Kidney epithelial cell (primary cell): ENCODE measurements at regions not wholly inside any gene's neighbourhood (a gene's known extent, or its start where the extent isn't known, plus 50 kb on each side); places are given as distances from the start of the nearest gene placed in this dataset.

Experiments used
- DNase-seq: peaks from one replicate; pipeline ENCODE4 v3.0.0-alpha.2; 2010; ENCODE audit warnings: low read depth
- H3K27me3 ChIP-seq: 2 replicates; pipeline ENCODE4 v1.6.0; 2011; ENCODE audit warnings: low read length; ENCODE audit not compliant: control insufficient read depth, insufficient read depth
- H3K36me3 ChIP-seq: 2 replicates; pipeline ENCODE4 v1.5.1; 2011; ENCODE audit warnings: low read length; ENCODE audit not compliant: control insufficient read depth, insufficient read depth
- H3K4me3 ChIP-seq: 2 replicates; pipeline ENCODE4 v1.5.1; 2011; ENCODE audit warnings: low read depth, mild to moderate bottlenecking, control low read depth, low read length
- TF ChIP-seq, protein P1 (sequence below): IDR thresholded peaks from 2 replicates; pipeline ENCODE4 v1.5.1; 2011; ENCODE audit warnings: mild to moderate bottlenecking, moderate library complexity, low read length, control low read depth, inconsistent platforms; ENCODE audit not compliant: insufficient read depth, poor library complexity, severe bottlenecking

DNA sequence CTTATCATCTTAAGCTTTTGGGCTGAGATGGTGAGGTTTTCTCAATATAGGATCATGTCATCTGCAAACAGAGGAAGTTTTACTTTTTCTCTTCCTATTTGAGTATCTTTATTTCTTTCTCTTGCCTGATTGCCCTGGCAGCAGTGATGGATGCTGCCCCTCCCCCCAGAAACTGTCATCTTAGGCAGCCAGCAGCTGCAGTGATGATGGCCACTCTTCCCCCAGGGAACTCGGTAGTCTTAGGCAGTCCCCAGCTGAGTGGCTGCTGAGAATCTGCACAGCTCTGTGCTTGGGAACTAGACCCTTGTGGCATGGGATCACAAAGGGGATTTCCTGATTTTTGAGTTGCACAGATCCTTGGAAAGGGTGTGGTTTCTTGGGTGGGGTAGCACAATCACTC, 791.1 kb upstream of the ALCAM start:
- Histone ChIP-seq H3K4me3 (no peak overlapping the region), H3K36me3 (no peaks in the 10 kb centered on the region), H3K27me3 (no peaks in the 10 kb centered on the region)
- DNase-seq = no peak
- TF ChIP-seq, protein P1, sequence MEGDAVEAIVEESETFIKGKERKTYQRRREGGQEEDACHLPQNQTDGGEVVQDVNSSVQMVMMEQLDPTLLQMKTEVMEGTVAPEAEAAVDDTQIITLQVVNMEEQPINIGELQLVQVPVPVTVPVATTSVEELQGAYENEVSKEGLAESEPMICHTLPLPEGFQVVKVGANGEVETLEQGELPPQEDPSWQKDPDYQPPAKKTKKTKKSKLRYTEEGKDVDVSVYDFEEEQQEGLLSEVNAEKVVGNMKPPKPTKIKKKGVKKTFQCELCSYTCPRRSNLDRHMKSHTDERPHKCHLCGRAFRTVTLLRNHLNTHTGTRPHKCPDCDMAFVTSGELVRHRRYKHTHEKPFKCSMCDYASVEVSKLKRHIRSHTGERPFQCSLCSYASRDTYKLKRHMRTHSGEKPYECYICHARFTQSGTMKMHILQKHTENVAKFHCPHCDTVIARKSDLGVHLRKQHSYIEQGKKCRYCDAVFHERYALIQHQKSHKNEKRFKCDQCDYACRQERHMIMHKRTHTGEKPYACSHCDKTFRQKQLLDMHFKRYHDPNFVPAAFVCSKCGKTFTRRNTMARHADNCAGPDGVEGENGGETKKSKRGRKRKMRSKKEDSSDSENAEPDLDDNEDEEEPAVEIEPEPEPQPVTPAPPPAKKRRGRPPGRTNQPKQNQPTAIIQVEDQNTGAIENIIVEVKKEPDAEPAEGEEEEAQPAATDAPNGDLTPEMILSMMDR = no peak

DNA sequence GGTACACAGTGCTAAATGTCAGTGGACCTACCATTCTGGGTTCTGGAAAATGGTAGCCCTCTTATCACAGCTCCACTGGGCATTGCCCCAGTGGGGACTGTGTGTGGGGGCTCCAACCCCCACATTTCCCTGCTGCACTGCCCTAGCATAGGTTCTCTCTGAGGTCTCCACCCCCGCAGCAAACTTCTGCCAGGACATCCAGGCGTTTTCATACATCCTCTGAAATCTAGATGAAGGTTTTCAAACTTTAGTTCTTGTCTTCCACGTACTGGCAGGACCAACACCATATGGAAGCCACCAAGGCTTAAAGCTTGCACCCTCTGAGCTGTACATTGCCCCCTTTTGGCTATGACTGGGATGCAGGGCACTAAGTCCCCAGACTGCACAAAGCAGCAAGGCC, 788.2 kb upstream of the ALCAM start:
- no peak overlapping the region for H3K4me3 ChIP-seq
- TF ChIP-seq, protein P1 = no peak
- no peaks in the 10 kb centered on the region for H3K36me3 ChIP-seq
- no peak for DNase-seq
- H3K27me3 ChIP-seq = no peaks in the 10 kb centered on the region

DNA sequence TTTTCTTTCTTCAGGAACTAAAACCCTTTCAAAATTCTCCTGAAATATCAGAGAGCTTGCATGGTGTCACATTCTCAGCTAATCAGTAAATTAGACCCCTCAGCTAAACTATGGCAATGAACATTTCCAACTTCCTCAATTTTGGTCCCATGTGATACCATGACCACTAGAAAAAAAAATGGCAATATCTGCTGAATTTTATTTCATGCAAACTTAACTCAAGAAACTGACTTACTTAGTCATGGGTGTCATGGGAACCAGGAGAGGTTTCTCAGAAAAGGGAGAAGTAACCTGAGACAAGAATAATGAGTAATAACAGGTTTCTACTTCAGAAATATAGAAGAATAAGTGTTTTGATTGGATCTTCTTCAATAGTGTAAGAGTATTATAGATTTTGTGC, 784.6 kb upstream of the ALCAM start:
- H3K36me3 ChIP-seq = no peaks in the 10 kb centered on the region
- no peak overlapping the region for H3K4me3 ChIP-seq
- no peaks in the 10 kb centered on the region for H3K27me3 ChIP-seq
- TF ChIP-seq, protein P1 = no peak
- no peak for DNase-seq

DNA sequence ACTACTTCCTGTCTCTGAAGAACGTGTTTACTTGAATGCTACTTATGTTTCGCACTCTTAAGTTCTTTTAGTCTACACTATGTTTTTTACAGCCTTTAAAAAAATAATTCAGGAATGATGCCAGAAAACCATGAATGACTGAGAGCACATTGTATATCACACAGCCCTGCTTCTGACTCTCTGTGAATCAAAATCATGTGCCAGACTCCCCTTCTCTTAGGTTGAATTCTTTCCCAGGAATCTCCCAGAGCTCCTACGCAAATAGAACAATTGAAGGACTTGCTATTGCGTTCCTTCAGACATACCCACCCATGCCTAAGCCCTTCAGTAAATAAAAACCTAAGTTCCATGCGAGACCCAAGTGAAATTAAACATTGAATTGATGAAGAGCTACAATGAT, 782.0 kb upstream of the ALCAM start:
- Histone ChIP-seq H3K4me3 (no peak overlapping the region), H3K36me3 (no peaks in the 10 kb centered on the region), H3K27me3 (no peaks in the 10 kb centered on the region)
- TF ChIP-seq, protein P1 = no peak
- no peak for DNase-seq

DNA sequence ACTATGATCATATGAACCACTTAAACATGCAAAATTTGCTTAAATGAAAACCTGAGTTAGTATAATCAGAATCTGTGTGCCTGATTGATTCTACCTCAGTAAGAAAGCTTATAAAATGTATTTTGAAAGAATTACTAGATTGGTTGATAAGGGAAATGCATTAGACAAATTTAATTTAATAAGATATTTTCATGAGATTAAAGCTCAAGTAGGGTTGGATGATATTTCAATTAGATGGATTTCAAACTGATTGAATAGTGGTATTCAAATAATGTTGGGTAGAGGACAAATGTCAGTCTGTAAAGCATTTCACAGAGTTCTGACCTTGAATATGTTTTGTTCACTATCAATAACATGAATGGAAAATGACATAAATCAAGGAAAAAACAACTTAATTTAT, 780.4 kb upstream of the ALCAM start:
- H3K4me3 ChIP-seq = no peak overlapping the region
- DNase-seq = no peak
- H3K36me3 ChIP-seq = no peaks in the 10 kb centered on the region
- TF ChIP-seq, protein P1 = no peak
- no peaks in the 10 kb centered on the region for H3K27me3 ChIP-seq

DNA sequence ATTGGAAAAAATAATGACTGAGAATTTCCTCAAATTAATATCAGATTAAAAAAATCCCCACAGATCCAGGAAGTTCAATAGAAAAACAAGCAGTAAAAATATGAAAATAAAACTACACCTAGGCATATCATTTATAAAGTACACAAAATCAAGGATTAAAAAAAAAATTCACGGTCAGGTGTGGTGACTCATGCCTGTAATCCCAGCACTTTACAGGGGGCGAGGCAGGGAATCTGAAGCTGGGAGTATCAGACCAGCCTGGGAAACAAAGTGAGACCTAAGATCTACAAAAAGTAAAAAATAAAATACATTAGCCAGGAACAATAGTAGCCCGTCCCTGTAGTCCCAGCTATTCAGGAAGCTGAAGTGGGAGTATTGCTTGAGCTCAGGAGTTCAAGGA, 778.3 kb upstream of the ALCAM start:
- Histone ChIP-seq H3K27me3 (no peaks in the 10 kb centered on the region), H3K36me3 (no peaks in the 10 kb centered on the region), H3K4me3 (no peak overlapping the region)
- no peak for DNase-seq
- TF ChIP-seq, protein P1 = no peak
